Putamen (tissue), 1 donor: ENCODE measurements at regions not wholly inside any gene's neighbourhood (a gene's known extent, or its start where the extent isn't known, plus 50 kb on each side); places are given as distances from the start of the nearest gene placed in this dataset.

Source experiments
- DNase-seq: peaks from one replicate; pipeline ENCODE4 v3.0.0-alpha.2; 2016; ENCODE audit warnings: low spot score

DNA sequence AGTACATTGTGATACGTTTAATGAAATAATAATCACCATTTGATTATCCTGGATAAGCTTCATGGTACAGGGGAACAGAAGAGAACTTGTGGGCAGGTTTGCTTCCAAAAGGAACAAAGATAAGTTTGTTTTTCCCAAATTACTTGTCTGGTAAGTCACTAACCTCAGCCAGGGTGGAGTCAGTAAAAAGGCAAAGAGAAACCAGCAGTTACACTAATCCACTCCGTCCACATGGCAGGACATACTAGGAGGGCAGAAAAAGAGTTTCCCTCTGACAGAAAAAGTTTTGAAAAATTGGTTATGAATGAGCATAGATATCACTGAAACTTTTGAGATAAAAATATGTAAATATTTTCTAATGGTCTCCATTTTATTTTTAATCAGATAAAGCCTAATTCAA is 285.9 kb downstream of the IL15 start:
- DNase-seq, result no peak

DNA sequence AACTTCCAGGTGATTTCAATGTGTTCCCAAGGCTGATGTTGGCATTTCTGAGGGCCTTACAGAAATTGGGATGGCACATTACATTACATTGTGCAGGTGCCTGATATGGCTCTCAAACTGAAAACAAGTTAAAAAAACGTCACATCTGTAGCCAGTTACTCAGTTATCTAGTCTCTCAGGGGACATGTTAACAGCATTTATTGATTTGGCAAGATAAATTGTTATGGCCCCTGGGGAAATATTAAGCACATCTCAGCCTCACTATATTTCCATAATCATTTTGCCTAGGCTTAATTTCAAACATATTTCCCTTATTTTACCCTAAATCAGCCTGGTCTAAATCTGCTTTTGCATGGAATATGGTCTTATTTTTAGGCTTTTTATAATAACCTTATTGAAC is 290.0 kb downstream of the IL15 start:
- no peak for DNase-seq

DNA sequence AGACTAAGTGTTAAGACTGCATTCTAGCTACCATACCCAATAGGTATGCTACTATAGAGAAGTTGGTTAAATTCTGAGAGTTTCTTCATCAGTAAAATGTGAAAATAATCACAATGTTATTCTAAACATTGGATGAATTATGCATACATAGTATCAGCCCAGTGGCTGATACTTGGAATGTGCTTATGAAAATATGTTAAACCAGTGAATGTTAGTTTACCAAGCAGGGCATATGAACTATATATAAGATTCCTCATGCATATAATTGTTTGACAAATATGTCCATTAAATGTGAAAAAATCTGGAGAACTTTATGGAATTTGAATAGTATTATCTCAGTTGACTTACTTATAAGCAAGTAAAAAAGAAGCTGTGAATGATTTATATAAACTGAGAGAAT is 296.1 kb downstream of the IL15 start:
- DNase-seq, result no peak

DNA sequence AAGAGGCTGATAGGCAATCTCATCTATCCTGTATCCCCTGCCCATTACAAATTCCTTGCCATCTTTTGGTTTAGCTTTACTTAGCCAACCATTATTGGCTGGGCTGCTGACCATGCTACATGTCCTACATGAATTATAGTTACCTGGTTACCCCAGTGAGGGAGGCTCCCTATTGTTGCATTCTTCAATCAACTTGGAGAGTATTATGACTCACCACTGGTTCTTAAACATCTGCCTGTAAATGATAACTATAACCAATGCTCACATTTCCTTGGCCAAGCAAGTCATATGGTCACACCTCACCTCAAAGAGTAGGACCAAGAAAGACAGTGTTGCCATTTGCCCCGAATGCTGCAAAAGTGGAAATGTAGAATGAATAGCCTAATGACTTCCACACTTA is 297.6 kb downstream of the IL15 start:
- no peak for DNase-seq

DNA sequence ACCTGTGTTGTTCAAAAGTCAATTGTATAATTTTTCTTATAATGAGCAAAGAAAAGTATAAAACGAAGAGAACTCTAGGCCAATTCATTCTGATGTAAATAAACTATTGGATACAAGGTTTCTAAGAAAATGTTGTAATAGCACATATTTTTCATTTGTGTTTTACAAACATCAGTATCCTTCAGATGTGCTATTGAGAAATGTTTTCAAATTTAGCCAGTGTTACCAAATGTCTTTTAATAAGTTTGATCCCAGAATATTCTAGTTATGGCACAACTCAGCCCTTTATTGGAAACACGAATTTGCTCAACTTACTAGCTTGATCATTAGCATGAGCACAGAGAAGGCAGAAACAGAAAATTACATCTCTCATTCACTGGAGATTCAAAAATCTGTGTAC is 319.3 kb downstream of the IL15 start:
- no peak for DNase-seq

DNA sequence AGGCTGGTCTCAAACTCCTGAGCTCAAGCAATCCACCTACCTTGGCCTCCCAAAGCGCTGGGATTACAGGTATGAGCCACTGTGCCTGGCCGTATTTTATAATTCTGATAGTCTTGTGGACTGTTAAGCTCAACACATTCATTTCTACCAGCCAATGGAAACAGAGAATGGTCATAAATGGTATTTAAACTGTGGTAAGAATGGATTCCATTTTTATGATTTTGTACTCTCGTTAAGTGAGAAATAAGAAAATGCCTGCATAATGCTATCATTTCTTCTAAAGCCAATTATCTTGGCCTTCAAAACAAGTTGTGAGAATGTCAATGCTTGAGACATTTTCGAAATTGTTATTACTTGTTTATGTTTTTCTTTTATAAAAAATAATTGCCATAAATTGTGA is 321.0 kb downstream of the IL15 start:
- no peak for DNase-seq

DNA sequence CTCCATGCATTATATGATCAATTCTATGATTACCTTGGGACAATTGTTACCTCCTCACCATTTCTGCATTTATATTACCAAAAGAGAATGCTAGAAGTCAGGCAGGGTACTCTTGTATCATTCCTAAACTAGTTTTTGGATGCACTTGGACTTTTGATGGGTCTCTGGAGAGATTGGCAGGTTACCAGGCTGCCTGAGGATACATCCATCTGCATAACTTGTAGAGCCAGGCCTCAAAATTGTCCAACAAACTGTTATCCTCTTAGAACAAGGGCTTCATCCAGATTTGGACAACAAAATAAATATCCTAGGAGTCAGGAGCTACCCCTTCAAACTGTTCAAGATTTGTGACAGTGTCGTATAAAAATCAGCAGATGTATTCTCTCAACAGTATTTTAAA is 326.1 kb downstream of the IL15 start:
- no peak for DNase-seq

DNA sequence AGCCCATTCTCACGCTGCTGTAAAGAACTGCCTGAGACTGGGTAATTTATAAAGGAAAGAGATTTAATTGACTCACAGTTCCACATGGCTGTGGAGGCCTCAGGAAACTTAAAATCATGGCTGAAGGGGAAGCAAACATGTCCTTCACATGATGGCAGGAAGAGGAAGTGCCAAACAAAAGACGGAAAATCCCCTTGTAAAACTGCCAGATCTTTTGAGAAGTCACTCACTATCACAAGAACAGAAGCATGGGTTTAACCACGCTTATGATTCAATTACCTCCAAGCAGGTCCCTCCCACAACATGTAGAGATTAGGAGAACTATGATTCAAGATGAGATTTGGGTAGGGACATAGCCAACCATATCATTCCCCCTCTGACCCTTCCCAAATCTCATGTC is 335.5 kb downstream of the IL15 start:
- DNase-seq, result no peak

DNA sequence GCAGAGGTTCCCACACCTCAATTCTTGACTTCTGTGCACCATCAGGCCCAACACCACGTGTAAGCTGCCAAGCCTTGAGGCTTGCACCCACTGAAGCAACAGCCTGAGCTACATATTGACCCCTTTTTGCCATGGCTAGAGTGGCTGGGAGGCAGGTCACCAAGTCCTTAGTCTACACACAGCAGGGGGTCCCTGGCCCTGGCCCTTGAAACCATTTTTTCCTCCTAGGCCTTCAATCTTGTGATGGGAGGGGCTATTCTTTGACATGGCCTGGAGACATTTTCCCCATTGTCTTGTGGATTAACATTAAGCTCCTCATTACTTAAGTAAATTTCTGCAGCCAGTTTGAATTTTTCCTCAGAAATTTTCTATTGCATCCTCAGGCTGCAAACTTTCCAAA is 336.6 kb downstream of the IL15 start:
- no peak for DNase-seq
